ENCODE measurements at regions not wholly inside any gene's neighbourhood (a gene's known extent, or its start where the extent isn't known, plus 50 kb on each side); places are given as distances from the start of the nearest gene placed in this dataset.

GRCh38 chr10:111234914-111235302 lies 158.1 kb downstream of the ADRA2A start:
- Histone ChIP-seq H3K27me3 (ENCODE audit: insufficient read depth, low read length) (no peaks in the 10 kb centered on the region; the same call in 1 of the 2 replicates), H3K4me1 (ENCODE audit: insufficient read depth, low read length) (no peaks in the 10 kb centered on the region), H3K36me3 (ENCODE audit: insufficient read depth, low read depth, low read length) (no peaks in the 10 kb centered on the region), H3K27ac (ENCODE audit: low read length) (no peak overlapping the region), H3K9me3 (ENCODE audit: insufficient read depth, low read depth, low read length) (no peaks in the 10 kb centered on the region), H3K9ac (ENCODE audit: low read depth, low read length) (no peak overlapping the region), H3K4me3 (ENCODE audit: low read length) (no peak overlapping the region)

GRCh38 chr10:111240348-111240747 lies 163.5 kb downstream of the ADRA2A start:
- Histone ChIP-seq H3K36me3 (ENCODE audit: insufficient read depth, low read depth, low read length) (no peaks in the 10 kb centered on the region), H3K4me3 (ENCODE audit: low read length) (no peak overlapping the region), H3K27me3 (ENCODE audit: insufficient read depth, low read length) (no peaks in the 10 kb centered on the region; the same call in 1 of the 2 replicates), H3K4me1 (ENCODE audit: insufficient read depth, low read length) (no peaks in the 10 kb centered on the region), H3K9ac (ENCODE audit: low read depth, low read length) (no peak overlapping the region), H3K9me3 (ENCODE audit: insufficient read depth, low read depth, low read length) (no peaks in the 10 kb centered on the region), H3K27ac (ENCODE audit: low read length) (no peak overlapping the region)

DNA sequence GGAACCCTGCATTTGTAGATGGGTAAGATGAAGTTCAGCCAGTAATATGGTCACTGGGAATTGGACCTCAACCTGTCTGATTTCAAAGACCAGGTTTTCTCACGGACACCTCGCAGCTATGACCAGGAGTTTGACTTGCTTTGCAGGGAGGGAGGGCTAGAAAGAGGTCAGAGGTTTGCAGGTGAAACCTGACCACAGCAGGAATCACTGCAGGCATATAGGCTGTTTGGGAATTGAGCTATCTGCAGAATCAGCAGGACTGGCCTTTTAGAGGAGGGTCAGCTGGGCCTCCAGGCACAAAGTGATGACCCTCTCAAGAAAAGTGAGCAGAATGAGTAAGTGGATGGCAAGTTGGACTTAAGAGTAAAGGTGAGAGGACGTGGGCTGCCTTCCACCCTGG lies 166.3 kb downstream of the ADRA2A start:
- no peaks in the 10 kb centered on the region for H3K9me3 ChIP-seq (ENCODE audit: insufficient read depth, low read depth, low read length)
- H3K9ac ChIP-seq (ENCODE audit: low read depth, low read length): no peak overlapping the region
- H3K4me1 ChIP-seq (ENCODE audit: insufficient read depth, low read length): no peaks in the 10 kb centered on the region
- no peak overlapping the region for H3K4me3 ChIP-seq (ENCODE audit: low read length)
- H3K27me3 ChIP-seq (ENCODE audit: insufficient read depth, low read length): no peaks in the 10 kb centered on the region; the same call in 1 of the 2 replicates
- no peaks in the 10 kb centered on the region for H3K36me3 ChIP-seq (ENCODE audit: insufficient read depth, low read depth, low read length)
- no peak overlapping the region for H3K27ac ChIP-seq (ENCODE audit: low read length)

- Histone ChIP-seq H3K4me1 (ENCODE audit: insufficient read depth, low read length) (no peaks in the 10 kb centered on the region), H3K9ac (ENCODE audit: low read depth, low read length) (no peak overlapping the region), H3K27me3 (ENCODE audit: insufficient read depth, low read length) (no peaks in the 10 kb centered on the region), H3K27ac (ENCODE audit: low read length) (no peak overlapping the region), H3K9me3 (ENCODE audit: insufficient read depth, low read depth, low read length) (no peaks in the 10 kb centered on the region), H3K36me3 (ENCODE audit: insufficient read depth, low read depth, low read length) (no peaks in the 10 kb centered on the region), H3K4me3 (ENCODE audit: low read length) (no peak overlapping the region)
These were observed 169.3 kb downstream of the ADRA2A start for GRCh38 chr10:111246136-111246535.

GRCh38 chr10:111246814-111247452 lies 170.1 kb downstream of the ADRA2A start:
- Histone ChIP-seq H3K36me3 (ENCODE audit: insufficient read depth, low read depth, low read length) (no peaks in the 10 kb centered on the region), H3K9me3 (ENCODE audit: insufficient read depth, low read depth, low read length) (no peaks in the 10 kb centered on the region), H3K9ac (ENCODE audit: low read depth, low read length) (no peak overlapping the region), H3K27me3 (ENCODE audit: insufficient read depth, low read length) (no peaks in the 10 kb centered on the region), H3K27ac (ENCODE audit: low read length) (no peak overlapping the region), H3K4me1 (ENCODE audit: insufficient read depth, low read length) (no peaks in the 10 kb centered on the region), H3K4me3 (ENCODE audit: low read length) (no peak overlapping the region)

- no peaks in the 10 kb centered on the region for H3K4me1 ChIP-seq (ENCODE audit: insufficient read depth, low read length)
- H3K4me3 ChIP-seq (ENCODE audit: low read length): no peak overlapping the region
- H3K27me3 ChIP-seq (ENCODE audit: insufficient read depth, low read length): no peaks in the 10 kb centered on the region
- no peak overlapping the region for H3K9ac ChIP-seq (ENCODE audit: low read depth, low read length)
- H3K27ac ChIP-seq (ENCODE audit: low read length): no peak overlapping the region
- H3K36me3 ChIP-seq (ENCODE audit: insufficient read depth, low read depth, low read length): no peaks in the 10 kb centered on the region
- H3K9me3 ChIP-seq (ENCODE audit: insufficient read depth, low read depth, low read length): no peaks in the 10 kb centered on the region
These were observed 171.1 kb downstream of the ADRA2A start for GRCh38 chr10:111247781-111248389.

DNA sequence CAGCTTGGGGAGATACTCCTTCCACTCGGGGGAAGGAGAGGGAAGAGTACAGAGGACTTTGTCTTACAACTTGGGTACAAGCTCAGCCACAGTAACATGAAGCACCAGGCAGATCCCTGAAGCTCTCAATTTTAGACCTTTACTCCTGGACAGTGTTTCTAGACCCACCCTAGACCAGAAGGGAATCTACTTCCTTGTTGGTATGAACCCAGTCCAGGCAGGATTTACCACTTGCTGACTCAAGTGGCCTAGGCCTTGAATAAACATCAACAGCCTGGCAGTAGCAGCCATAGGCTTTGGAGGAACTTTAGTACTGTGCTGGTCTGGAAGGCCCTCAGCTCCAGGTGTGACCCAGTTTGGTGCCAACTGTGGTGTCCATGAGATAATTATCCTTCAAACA lies 173.1 kb downstream of the ADRA2A start:
- no peak overlapping the region for H3K9ac ChIP-seq (ENCODE audit: low read depth, low read length)
- no peaks in the 10 kb centered on the region for H3K4me1 ChIP-seq (ENCODE audit: insufficient read depth, low read length)
- no peak overlapping the region for H3K27ac ChIP-seq (ENCODE audit: low read length)
- H3K36me3 ChIP-seq (ENCODE audit: insufficient read depth, low read depth, low read length): no peaks in the 10 kb centered on the region
- H3K27me3 ChIP-seq (ENCODE audit: insufficient read depth, low read length): no peaks in the 10 kb centered on the region
- H3K4me3 ChIP-seq (ENCODE audit: low read length): no peak overlapping the region
- no peaks in the 10 kb centered on the region for H3K9me3 ChIP-seq (ENCODE audit: insufficient read depth, low read depth, low read length)

DNA sequence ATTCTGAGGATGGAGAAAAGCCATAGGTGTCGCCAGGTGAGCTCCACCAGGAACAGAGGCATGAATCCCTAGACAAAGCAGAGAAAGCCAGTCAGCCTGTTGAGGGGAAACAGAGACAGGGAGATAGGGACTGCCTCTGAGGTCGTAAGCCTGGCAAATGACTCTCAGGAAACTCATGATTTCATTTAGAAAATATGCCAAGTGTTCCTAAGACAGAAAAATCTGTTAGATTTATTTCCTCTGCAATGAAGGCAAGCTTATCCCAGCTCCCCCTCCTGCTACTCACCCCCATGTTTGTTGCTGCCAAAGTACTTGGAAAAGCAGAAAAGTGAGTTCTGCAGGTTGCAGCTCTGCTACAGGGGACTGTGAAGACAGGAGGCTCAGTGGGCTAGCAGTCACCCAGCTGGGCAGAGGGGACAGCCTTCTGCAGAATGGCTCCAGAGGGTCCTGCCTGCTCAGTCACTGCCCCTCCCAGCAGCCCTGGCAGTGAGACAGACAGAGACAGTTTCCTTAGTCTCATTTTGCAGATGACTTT lies 184.3 kb downstream of the ADRA2A start:
- no peaks in the 10 kb centered on the region for H3K9me3 ChIP-seq (ENCODE audit: insufficient read depth, low read depth, low read length)
- no peaks in the 10 kb centered on the region for H3K36me3 ChIP-seq (ENCODE audit: insufficient read depth, low read depth, low read length)
- no peak overlapping the region for H3K9ac ChIP-seq (ENCODE audit: low read depth, low read length)
- no peaks in the 10 kb centered on the region for H3K27me3 ChIP-seq (ENCODE audit: insufficient read depth, low read length)
- H3K4me1 ChIP-seq (ENCODE audit: insufficient read depth, low read length): no peaks in the 10 kb centered on the region
- no peak overlapping the region for H3K4me3 ChIP-seq (ENCODE audit: low read length)
- H3K27ac ChIP-seq (ENCODE audit: low read length): no peak overlapping the region

GRCh38 chr10:111265341-111265740 lies 188.5 kb downstream of the ADRA2A start:
- Histone ChIP-seq H3K27me3 (ENCODE audit: insufficient read depth, low read length) (no peaks in the 10 kb centered on the region), H3K4me3 (ENCODE audit: low read length) (no peak overlapping the region), H3K9ac (ENCODE audit: low read depth, low read length) (no peak overlapping the region), H3K9me3 (ENCODE audit: insufficient read depth, low read depth, low read length) (no peaks in the 10 kb centered on the region), H3K36me3 (ENCODE audit: insufficient read depth, low read depth, low read length) (no peaks in the 10 kb centered on the region), H3K27ac (ENCODE audit: low read length) (no peak overlapping the region), H3K4me1 (ENCODE audit: insufficient read depth, low read length) (no peaks in the 10 kb centered on the region)

- H3K27ac ChIP-seq (ENCODE audit: low read length): no peak overlapping the region
- no peaks in the 10 kb centered on the region for H3K9me3 ChIP-seq (ENCODE audit: insufficient read depth, low read depth, low read length)
- no peak overlapping the region for H3K9ac ChIP-seq (ENCODE audit: low read depth, low read length)
- no peaks in the 10 kb centered on the region for H3K4me1 ChIP-seq (ENCODE audit: insufficient read depth, low read length)
- no peaks in the 10 kb centered on the region for H3K36me3 ChIP-seq (ENCODE audit: insufficient read depth, low read depth, low read length)
- no peaks in the 10 kb centered on the region for H3K27me3 ChIP-seq (ENCODE audit: insufficient read depth, low read length)
- no peak overlapping the region for H3K4me3 ChIP-seq (ENCODE audit: low read length)
These were observed 189.3 kb downstream of the ADRA2A start for GRCh38 chr10:111266165-111266564.

- Histone ChIP-seq H3K9ac (ENCODE audit: low read depth, low read length) (no peak overlapping the region), H3K27me3 (ENCODE audit: insufficient read depth, low read length) (no peaks in the 10 kb centered on the region), H3K36me3 (ENCODE audit: insufficient read depth, low read depth, low read length) (no peaks in the 10 kb centered on the region), H3K4me3 (ENCODE audit: low read length) (no peak overlapping the region), H3K9me3 (ENCODE audit: insufficient read depth, low read depth, low read length) (no peaks in the 10 kb centered on the region), H3K27ac (ENCODE audit: low read length) (no peak overlapping the region), H3K4me1 (ENCODE audit: insufficient read depth, low read length) (no peaks in the 10 kb centered on the region)
These were observed 190.8 kb downstream of the ADRA2A start for GRCh38 chr10:111267673-111268072.

- no peak overlapping the region for H3K4me3 ChIP-seq (ENCODE audit: low read length)
- no peaks in the 10 kb centered on the region for H3K27me3 ChIP-seq (ENCODE audit: insufficient read depth, low read length)
- no peaks in the 10 kb centered on the region for H3K36me3 ChIP-seq (ENCODE audit: insufficient read depth, low read depth, low read length)
These were observed 196.4 kb downstream of the ADRA2A start for GRCh38 chr10:111273235-111273634.

More at GRCh38 chr10:111273235-111273634, 196.4 kb downstream of the ADRA2A start:
- no peak overlapping the region for H3K27ac ChIP-seq (ENCODE audit: low read length)
- no peak overlapping the region for H3K9ac ChIP-seq (ENCODE audit: low read depth, low read length)
- H3K9me3 ChIP-seq (ENCODE audit: insufficient read depth, low read depth, low read length): no peaks in the 10 kb centered on the region; the same call in 1 of the 2 replicates
- no peaks in the 10 kb centered on the region for H3K4me1 ChIP-seq (ENCODE audit: insufficient read depth, low read length)

Data from iPS-20b (cell line).